Mesendoderm (in vitro differentiated cells): ENCODE measurements at regions not wholly inside any gene's neighbourhood (a gene's known extent, or its start where the extent isn't known, plus 50 kb on each side); places are given as distances from the start of the nearest gene placed in this dataset.

Experiments
- DNase-seq: peaks from one replicate; pipeline ENCODE4 v3.0.0; 2013
- H2AK5ac ChIP-seq: 2 replicates; pipeline ENCODE4 v1.6.1; 2013; ENCODE audit warnings: low read length, inconsistent platforms
- H2BK120ac ChIP-seq: 2 replicates; pipeline ENCODE4 v1.6.1; 2013; ENCODE audit warnings: low read depth, mild to moderate bottlenecking, low read length, moderate library complexity, mixed read lengths
- H2BK15ac ChIP-seq: replicated peaks from 2 replicates; pipeline ENCODE4 v1.6.1; 2013; ENCODE audit warnings: low read depth, mild to moderate bottlenecking, moderate library complexity
- H2BK5ac ChIP-seq: 2 replicates; pipeline ENCODE4 v1.6.1; 2013; ENCODE audit warnings: low read length, inconsistent platforms
- H3K18ac ChIP-seq: 2 replicates; pipeline ENCODE4 v1.6.1; 2013; ENCODE audit warnings: mild to moderate bottlenecking, low read length, mixed read lengths
- H3K23ac ChIP-seq: one replicate; pipeline ENCODE4 v1.6.1; 2013; ENCODE audit warnings: low read length
- H3K27ac ChIP-seq: 2 replicates; pipeline ENCODE4 v1.5.1; 2013; ENCODE audit warnings: low read depth, mild to moderate bottlenecking, inconsistent platforms, low read length, moderate library complexity
- H3K27me3 ChIP-seq: 2 replicates; pipeline ENCODE4 v1.6.1; 2013; ENCODE audit warnings: low read length, control low read depth, mild to moderate bottlenecking, inconsistent platforms; ENCODE audit not compliant: insufficient read depth, poor library complexity
- H3K36me3 ChIP-seq: 2 replicates; pipeline ENCODE4 v1.6.1; 2013; ENCODE audit warnings: low read length, inconsistent platforms; ENCODE audit not compliant: control insufficient read depth, insufficient read depth
- H3K4ac ChIP-seq: one replicate; pipeline ENCODE4 v1.6.1; 2013; ENCODE audit warnings: low read depth, mild to moderate bottlenecking, low read length, moderate library complexity
- H3K4me1 ChIP-seq: 2 replicates; pipeline ENCODE4 v1.6.1; 2013; ENCODE audit warnings: low read depth, low read length, inconsistent platforms; ENCODE audit not compliant: control insufficient read depth
- H3K4me2 ChIP-seq: 2 replicates; pipeline ENCODE4 v1.6.1; 2013; ENCODE audit warnings: low read length
- H3K4me3 ChIP-seq: 2 replicates; pipeline ENCODE4 v1.5.1; 2013; ENCODE audit warnings: mild to moderate bottlenecking, low read length
- H3K56ac ChIP-seq: one replicate; pipeline ENCODE4 v1.6.1; 2013; ENCODE audit warnings: low read length
- H3K79me1 ChIP-seq: 2 replicates; pipeline ENCODE4 v1.6.1; 2013; ENCODE audit warnings: low read length, inconsistent platforms
- H3K79me2 ChIP-seq: 2 replicates; pipeline ENCODE4 v1.6.1; 2013; ENCODE audit warnings: mild to moderate bottlenecking, low read length; ENCODE audit not compliant: control insufficient read depth, insufficient read depth
- H3K9ac ChIP-seq: 2 replicates; pipeline ENCODE4 v1.6.1; 2013; ENCODE audit warnings: low read length, inconsistent platforms
- H4K5ac ChIP-seq: one replicate; pipeline ENCODE4 v1.6.1; 2013; ENCODE audit warnings: low read length
- H4K8ac ChIP-seq: one replicate; pipeline ENCODE4 v1.6.1; 2013; ENCODE audit warnings: low read depth, mild to moderate bottlenecking, control low read depth, low read length, moderate library complexity
- WGBS: extraction: QIAGEN DNeasy Blood & Tissue Kit; methylation state at CpG from one replicate; pipeline ENCODE4 v1.1.7; 2013; ENCODE audit warnings: low lambda C conversion rate, missing lambda C conversion rate; ENCODE audit not compliant: insufficient coverage; ENCODE audit errors: extremely low coverage; 5-methylcytosine and 5-hydroxymethylcytosine counted together

DNA sequence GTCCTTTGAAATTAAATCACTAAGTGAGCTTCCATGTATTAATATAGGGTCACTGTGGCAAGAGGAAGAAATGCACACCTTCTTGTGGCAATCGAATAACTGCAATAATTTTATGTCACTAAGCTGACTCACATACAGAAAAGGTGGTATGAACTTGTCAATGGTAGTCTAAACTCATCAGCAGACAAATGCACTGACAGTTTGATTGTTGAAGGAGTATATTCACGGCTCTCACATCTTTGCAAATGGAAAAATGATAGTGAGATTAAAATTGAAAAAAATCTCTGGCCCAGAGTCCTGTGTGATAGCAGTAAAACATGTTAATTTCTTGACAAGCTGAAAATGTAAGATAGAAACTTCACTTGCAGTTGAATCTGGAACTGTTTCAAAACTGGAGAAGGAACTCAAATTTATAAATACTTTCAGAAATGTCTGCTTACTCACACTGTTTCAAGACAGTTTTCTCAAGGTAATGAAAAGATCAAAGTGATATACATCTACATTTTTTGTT is 215.8 kb upstream of the CADM2 start:
- Histone ChIP-seq H3K36me3 (no peaks in the 10 kb centered on the region), H2BK15ac (no peak overlapping the region), H3K56ac (no peak overlapping the region), H3K27me3 (no peaks in the 10 kb centered on the region), H4K5ac (no peak overlapping the region), H3K79me1 (no peaks in the 10 kb centered on the region), H2BK120ac (no peak overlapping the region), H3K4me2 (no peak overlapping the region), H3K27ac (no peak overlapping the region), H3K18ac (no peak overlapping the region), H3K79me2 (no peaks in the 10 kb centered on the region), H3K9ac (no peak overlapping the region), H2AK5ac (no peak overlapping the region), H3K4me3 (no peak overlapping the region), H3K23ac (no peak overlapping the region), H4K8ac (no peak overlapping the region), H3K4ac (no peak overlapping the region), H3K4me1 (no peaks in the 10 kb centered on the region), H2BK5ac (no peak overlapping the region)
- WGBS = no CpG with 5 or more reads among the region's 2 CpGs
- no peak for DNase-seq

DNA sequence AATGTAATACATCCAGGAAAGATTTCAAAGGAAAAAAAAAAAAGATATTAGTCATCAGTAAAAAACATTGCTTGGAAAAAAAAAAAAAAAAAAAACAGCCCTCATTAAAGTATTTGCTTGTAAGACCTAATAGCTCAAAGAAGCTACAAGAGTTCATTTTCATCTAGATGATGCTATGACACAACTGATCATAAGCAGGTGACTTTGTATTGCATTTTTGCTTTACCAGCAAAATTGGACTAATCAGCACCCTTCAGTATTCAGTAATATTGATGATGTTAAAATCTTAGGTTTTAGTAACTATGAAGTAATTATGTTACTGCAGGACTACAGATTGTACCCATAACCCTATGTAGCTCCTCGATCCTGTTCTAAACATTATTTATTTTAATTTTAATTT is 214.7 kb upstream of the CADM2 start:
- no CpG with 5 or more reads among the region's 1 CpG for WGBS
- Histone ChIP-seq H2BK5ac (no peak overlapping the region), H3K23ac (no peak overlapping the region)

DNA sequence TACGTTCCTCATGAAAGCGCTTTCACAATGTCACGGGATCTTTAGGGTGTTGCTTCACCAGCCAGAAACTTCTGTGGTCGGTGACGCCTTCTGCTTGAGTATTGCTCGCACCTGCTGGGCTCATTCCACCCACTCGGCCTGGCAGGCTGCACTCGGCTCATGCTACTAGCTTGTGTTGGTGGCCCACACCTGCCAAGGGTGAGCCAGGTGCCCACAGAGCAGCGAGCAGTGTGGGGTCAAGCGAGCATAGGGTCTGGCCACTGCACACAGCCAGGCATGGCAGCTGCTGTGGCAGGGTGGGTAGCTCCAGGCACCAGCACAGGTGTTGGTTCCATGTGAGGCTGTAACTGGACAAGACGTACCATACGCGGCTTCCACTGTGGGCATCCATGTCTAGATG is 202.9 kb upstream of the CADM2 start:
- no peak overlapping the region for H3K27ac ChIP-seq
- no peak for DNase-seq
- H3K18ac ChIP-seq = no peak overlapping the region
- H3K56ac ChIP-seq = no peak overlapping the region
- no peak overlapping the region for H2AK5ac ChIP-seq
- WGBS = no CpG with 5 or more reads among the region's 13 CpGs
- no peak overlapping the region for H3K9ac ChIP-seq
- H3K4me1 ChIP-seq = no peaks in the 10 kb centered on the region
- no peak overlapping the region for H3K4me3 ChIP-seq
- no peak overlapping the region for H2BK5ac ChIP-seq
- H3K4me2 ChIP-seq = no peak overlapping the region
- H2BK15ac ChIP-seq = no peak overlapping the region
- no peaks in the 10 kb centered on the region for H3K79me2 ChIP-seq
- H4K8ac ChIP-seq = no peak overlapping the region
- no peak overlapping the region for H3K23ac ChIP-seq
- no peaks in the 10 kb centered on the region for H3K79me1 ChIP-seq
- H3K27me3 ChIP-seq = peaks cover 2% of the 10 kb centered on the region
- no peaks in the 10 kb centered on the region for H3K36me3 ChIP-seq
- no peak overlapping the region for H2BK120ac ChIP-seq
- H4K5ac ChIP-seq = no peak overlapping the region
- no peak overlapping the region for H3K4ac ChIP-seq

More for the DNA sequence above, 214.7 kb upstream of the CADM2 start:
- Histone ChIP-seq H3K27me3 (no peaks in the 10 kb centered on the region), H3K4me1 (no peaks in the 10 kb centered on the region), H4K8ac (no peak overlapping the region), H3K9ac (no peak overlapping the region), H3K27ac (no peak overlapping the region), H2BK120ac (no peak overlapping the region), H4K5ac (no peak overlapping the region), H3K4me3 (no peak overlapping the region), H3K4ac (no peak overlapping the region), H3K79me1 (no peaks in the 10 kb centered on the region), H3K36me3 (no peaks in the 10 kb centered on the region), H3K79me2 (no peaks in the 10 kb centered on the region), H3K4me2 (no peak overlapping the region), H3K56ac (no peak overlapping the region), H2AK5ac (no peak overlapping the region), H3K18ac (no peak overlapping the region), H2BK15ac (no peak overlapping the region)
- DNase-seq = no peak

DNA sequence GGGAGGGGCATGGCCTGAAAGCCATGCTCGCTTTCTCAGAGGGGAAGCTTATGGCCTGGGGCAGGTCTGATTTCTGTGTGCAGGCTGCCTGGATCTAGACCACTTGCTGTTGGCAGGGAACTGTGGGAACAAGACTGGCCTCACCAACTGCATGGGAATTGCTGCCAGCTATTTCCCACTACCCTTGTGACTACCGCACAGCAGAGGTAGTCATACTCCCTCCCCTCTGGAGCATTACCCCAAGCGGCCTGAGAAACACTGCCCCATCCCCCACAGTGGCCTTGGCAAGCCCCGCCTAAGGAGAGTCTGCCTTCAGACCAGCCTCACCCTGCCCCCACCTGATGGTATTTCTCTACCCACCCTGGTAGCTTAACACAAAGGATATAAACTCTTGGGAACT is 199.4 kb upstream of the CADM2 start:
- Histone ChIP-seq H3K79me1 (no peaks in the 10 kb centered on the region), H3K79me2 (no peaks in the 10 kb centered on the region), H4K5ac (no peak overlapping the region), H3K18ac (no peak overlapping the region), H3K4me2 (no peak overlapping the region), H3K36me3 (no peaks in the 10 kb centered on the region), H2AK5ac (no peak overlapping the region), H3K4me3 (no peak overlapping the region), H3K23ac (no peak overlapping the region), H4K8ac (no peak overlapping the region), H3K4ac (no peak overlapping the region), H2BK5ac (no peak overlapping the region), H3K27me3 (no peaks in the 10 kb centered on the region), H3K9ac (no peak overlapping the region), H3K4me1 (no peaks in the 10 kb centered on the region), H3K56ac (no peak overlapping the region), H2BK120ac (no peak overlapping the region), H2BK15ac (no peak overlapping the region), H3K27ac (no peak overlapping the region)
- no peak for DNase-seq
- no CpG with 5 or more reads among the region's 4 CpGs for WGBS

DNA sequence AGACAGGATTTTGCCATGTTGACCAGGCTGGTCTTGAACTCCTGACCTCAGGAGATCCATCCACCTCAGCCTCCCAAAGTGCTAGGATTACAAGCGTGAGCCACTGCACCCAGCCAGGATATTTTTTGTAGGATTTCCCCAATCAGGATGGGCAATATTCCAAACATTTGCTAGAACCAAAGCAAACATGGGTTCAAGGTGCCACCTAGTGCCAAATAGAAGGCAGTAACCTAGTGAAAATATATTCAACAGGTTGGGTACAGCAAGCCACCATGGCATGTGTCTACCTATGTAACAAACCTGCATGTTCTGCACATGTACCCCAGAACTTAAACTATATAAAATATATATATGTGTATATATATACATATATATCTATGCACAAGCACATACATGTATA is 185.9 kb upstream of the CADM2 start:
- DNase-seq = peak; percentile 32
- Histone ChIP-seq H3K79me2 (no peaks in the 10 kb centered on the region), H3K27ac (no peak overlapping the region), H3K4me3 (no peak overlapping the region), H2BK5ac (no peak overlapping the region), H3K4ac (no peak overlapping the region), H3K4me2 (no peak overlapping the region), H2AK5ac (no peak overlapping the region), H3K27me3 (no peaks in the 10 kb centered on the region), H4K5ac (no peak overlapping the region), H4K8ac (no peak overlapping the region), H3K18ac (no peak overlapping the region), H3K9ac (no peak overlapping the region), H2BK120ac (no peak overlapping the region), H3K56ac (no peak overlapping the region), H3K4me1 (no peaks in the 10 kb centered on the region), H3K36me3 (no peaks in the 10 kb centered on the region), H3K79me1 (no peaks in the 10 kb centered on the region), H2BK15ac (no peak overlapping the region), H3K23ac (no peak overlapping the region)
- no CpG with 5 or more reads among the region's 1 CpG for WGBS

DNA sequence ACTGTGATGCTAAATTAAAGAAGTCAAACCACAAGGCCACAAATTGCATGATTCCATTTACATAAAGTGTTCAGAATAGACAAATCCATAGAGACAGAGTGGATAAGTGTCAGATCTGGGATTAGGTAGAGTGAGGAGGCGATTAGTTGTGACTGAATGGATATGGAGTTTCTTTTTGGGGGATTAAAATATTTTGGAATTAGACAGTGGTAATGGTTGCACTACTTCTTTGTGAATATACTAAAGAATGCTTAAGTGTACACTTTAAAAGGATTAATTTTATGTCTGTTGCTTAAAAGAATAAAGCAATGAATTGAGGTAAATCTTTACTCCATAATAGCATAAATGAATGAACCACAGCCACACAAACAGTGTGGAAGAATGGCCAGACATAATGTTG is 175.5 kb upstream of the CADM2 start:
- Histone ChIP-seq H4K5ac (no peak overlapping the region), H4K8ac (no peak overlapping the region), H2BK5ac (no peak overlapping the region), H3K4me2 (no peak overlapping the region), H3K27ac (no peak overlapping the region), H3K56ac (no peak overlapping the region), H3K4me3 (no peak overlapping the region), H3K79me1 (no peaks in the 10 kb centered on the region), H3K4me1 (no peaks in the 10 kb centered on the region), H3K4ac (no peak overlapping the region), H3K9ac (no peak overlapping the region), H2BK120ac (no peak overlapping the region), H3K23ac (no peak overlapping the region), H3K36me3 (no peaks in the 10 kb centered on the region), H3K27me3 (no peaks in the 10 kb centered on the region), H2BK15ac (no peak overlapping the region), H3K79me2 (no peaks in the 10 kb centered on the region), H3K18ac (no peak overlapping the region), H2AK5ac (no peak overlapping the region)
- no peak for DNase-seq
- WGBS = no CpG with 5 or more reads among the region's 1 CpG
